Cerebellar cortex (tissue), 1 donor: ENCODE measurements at regions not wholly inside any gene's neighbourhood (a gene's known extent, or its start where the extent isn't known, plus 50 kb on each side); places are given as distances from the start of the nearest gene placed in this dataset.
A peak's percentile ranks its signal among the peaks of the same experiment; 100 is the strongest.
"Not testable (repeated sequence)": the region's sequence is repeated elsewhere in the genome, so short reads cannot be mapped to it uniquely, and the experiment has no call there.

Source experiments
- DNase-seq: peaks from one replicate; pipeline ENCODE4 v3.0.0-alpha.2; 2015; ENCODE audit warnings: low spot score

- no peak for DNase-seq
These were observed 310.2 kb downstream of the SLITRK5 start for GRCh38 chr13:87981416-87981815.

GRCh38 chr13:87982400-87982799 is 311.2 kb downstream of the SLITRK5 start:
- DNase-seq, result no peak

GRCh38 chr13:87986639-87987250 is 315.6 kb downstream of the SLITRK5 start:
- no peak for DNase-seq

DNA sequence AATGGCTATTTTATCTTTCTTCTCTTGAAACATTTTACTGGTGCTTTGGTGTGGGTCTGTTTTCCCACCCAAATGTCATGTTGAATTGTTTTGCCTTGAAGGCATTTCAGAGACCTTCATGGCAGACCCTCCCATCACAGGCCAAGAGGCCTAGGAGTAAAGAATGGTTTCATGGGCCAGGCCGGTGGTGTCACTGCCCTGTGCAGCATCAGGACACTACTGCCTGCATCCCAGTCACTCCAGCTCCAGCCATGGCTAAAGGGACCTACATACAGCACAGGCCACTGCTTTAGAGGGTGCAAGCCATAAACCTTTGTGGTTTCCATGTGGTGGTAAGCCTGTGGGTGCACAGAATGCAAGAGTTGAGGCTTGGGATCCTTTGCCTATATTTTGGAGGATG is 326.9 kb downstream of the SLITRK5 start:
- no peak for DNase-seq

DNA sequence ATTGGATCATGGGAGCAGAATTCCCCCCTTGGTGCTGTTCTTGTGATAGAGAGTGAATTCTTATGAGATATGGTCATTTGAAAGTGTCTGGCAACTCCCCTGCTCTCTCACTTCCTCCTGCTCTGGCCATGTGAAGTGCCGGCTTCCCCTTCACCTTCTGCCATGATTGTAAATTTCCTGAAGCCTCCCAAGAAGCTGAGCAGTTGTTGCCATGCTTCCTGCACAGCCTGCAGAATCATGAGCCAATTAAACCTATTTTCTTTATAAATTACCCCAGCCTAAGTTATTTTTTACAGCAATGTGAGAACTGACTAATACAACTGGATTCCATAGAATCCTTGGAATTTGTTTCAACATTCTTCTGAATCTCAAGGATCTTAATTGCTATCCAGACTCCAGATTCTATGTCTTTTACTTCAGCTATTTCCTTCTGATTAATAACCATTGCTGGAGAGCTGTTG is 328.1 kb downstream of the SLITRK5 start:
- DNase-seq, result no peak

DNA sequence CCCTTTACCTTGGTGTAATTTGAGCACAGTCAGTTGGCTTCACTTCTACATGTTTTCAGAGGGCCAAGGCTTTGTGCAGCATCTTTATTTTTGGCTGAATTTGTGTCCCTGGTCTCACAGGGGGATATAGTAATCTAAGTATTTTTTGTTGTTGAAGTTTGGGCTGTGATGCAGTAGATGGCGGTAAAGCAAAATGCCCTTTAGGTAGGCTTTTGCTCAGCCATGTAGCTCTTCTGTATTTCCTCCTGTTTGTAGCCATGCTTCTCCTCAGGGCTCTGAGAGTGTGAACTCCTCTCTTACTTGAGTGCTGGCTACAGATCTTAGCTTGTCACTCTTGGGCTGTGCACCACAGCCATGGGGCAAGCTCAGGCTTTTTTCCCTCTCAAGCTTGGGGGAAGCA is 328.6 kb downstream of the SLITRK5 start:
- DNase-seq, result peak; percentile 14

- no peak for DNase-seq
These were observed 329.1 kb downstream of the SLITRK5 start for GRCh38 chr13:88000239-88000638.

DNA sequence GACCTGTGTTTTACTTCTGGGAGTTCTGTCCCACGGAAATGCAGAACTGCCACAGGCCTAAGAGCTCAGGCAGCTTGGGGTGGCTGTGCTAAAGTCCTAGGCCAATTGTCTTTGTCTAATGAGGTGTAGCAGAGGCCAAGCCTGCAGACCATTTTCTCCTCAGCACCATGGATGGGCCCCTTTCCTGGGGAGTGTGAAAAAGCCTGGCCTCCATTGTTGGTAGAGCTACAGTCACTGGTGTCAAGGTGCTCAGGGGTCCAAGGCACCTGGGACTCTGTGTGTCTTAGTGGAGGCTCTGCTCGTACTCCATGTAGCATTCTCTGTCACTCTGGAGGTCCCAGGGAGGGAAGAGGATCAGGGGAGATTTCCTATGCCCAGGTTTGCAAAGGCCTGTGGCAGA is 329.6 kb downstream of the SLITRK5 start:
- no peak for DNase-seq

DNA sequence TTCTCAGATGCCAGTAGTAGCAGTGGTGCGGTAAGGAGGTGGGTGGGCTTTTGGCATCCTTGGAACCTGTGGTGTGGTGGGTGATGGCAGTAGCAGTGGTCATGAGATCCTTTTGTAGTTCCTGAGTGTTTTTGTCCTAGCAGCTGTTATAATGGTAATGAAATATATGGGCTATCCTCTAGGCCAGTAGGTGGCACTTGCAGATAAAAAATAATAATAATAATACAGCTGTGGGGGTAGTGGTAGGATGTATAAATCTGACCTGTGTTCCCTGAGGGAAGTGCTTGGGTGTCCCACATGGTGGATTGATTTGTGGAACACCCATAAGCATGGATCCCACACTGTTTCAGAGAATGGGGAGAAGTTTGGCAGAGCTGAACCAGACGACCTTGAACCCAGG is 334.0 kb downstream of the SLITRK5 start:
- no peak for DNase-seq

DNA sequence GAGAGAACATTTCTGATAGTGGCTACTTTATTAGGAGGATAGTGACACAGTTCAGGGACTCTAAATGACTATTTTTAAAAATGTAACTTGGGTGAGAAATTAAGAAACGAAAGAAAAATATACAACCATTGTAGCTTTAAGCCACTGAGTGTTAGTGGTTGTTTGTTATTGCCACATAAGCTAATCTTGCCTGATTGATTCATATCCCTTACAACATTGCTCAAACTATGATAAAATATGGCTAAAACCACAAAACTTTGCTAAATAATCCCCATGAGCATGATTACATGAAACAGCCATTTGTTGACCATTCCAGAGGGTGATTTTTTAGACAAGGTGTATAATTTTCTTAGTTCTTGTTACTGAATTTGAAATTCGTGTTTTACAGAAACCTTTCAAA is 343.4 kb downstream of the SLITRK5 start:
- DNase-seq, result no peak

DNA sequence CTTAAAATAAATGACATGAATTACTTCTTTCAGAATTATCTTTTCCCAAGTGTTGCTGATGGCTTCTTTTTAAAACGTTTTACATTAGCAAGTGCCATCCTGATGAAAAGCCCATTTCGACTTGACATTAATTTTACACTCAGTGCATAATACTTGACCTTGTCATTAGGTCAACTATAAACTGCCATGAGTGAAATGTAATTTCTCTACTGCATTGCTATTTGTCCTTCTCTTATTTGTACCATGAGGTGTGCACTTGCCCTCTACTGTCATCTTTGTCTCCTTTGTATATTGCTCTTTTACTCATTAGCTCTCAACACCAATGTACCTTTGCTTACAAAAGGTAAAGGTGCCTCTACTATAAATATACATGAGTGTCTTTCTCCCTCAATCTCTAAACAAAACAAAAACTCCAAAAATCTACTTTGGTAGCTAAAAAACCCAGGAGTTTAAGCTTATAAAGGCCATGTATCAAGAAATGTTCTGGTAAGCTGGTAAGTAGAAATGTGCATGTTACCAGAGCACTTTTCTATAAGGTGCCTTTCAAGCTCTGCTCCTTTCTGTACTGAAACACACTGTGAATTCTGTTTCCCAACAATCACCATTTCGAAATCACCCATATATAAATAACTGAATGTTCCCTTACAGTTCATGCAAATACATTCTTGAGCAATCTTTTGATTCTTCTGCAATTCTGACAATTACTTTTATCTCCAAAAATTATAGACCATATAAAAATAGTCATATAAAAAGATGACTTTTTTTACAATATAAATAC is 351.4 kb downstream of the SLITRK5 start:
- DNase-seq, result no peak

DNA sequence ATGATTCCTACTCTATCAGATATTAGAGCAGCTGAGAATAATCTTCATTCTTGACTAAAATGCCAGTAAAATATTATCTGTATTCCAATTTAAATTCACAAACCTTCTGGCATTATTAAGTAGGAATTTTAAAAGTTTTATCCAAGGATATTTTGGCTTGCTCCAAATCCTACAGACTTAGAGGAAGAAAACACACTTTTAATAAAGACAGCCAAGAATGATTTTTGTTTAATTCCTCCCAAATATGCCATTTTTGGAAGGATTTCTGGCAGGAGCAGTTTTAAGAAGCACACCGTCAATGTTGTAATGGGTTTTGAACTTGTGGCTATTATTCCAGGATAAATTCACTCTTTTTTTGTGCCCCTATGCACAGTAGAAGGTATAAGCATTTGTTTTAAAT is 355.1 kb downstream of the SLITRK5 start:
- no peak for DNase-seq

DNA sequence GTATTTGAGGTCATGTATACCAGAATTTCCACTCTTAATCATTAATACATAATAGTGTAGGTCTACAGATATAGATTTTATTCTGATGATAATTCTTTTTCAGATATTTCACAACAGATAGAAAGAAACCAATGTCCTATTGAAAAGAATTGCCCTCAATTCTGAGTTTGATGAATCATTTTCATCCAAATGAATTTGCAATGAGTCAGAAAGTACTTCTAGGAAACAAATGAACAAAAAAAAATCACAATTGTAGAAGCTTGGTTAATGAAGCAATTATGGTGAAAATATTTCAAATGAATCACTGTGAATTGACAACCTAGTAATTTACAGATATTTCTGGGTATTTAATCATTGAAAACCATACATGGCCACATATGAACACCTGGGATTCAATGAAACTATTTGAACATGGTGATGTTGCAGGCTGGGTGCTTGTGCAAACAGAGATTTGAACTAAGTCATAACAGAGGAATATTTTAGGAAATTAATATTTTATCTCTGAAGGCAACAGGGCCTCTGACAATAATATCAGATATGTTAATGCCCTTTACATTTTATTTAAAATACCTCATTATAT is 360.9 kb downstream of the SLITRK5 start:
- no peak for DNase-seq

DNA sequence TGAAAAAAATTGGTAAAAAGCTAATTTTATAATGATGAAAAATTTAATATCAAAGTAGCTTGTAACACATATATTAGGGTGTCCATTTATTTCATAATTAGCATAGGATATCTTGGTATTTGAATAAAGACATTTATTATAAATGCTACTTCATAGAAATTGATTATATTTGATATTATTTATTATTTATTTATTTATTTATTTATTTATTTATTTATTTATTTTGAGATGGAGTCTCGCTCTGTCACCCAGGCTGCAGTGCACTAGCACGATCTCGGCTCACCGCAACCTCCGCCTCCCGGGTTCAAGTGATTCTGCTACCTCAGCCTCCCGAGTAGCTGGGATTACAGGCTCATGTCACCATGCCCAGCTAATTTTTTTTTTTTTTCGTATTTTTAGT is 365.0 kb downstream of the SLITRK5 start:
- not testable (repeated sequence) for DNase-seq

- DNase-seq, result no peak
These were observed 371.3 kb downstream of the SLITRK5 start for GRCh38 chr13:88042489-88042888.

DNA sequence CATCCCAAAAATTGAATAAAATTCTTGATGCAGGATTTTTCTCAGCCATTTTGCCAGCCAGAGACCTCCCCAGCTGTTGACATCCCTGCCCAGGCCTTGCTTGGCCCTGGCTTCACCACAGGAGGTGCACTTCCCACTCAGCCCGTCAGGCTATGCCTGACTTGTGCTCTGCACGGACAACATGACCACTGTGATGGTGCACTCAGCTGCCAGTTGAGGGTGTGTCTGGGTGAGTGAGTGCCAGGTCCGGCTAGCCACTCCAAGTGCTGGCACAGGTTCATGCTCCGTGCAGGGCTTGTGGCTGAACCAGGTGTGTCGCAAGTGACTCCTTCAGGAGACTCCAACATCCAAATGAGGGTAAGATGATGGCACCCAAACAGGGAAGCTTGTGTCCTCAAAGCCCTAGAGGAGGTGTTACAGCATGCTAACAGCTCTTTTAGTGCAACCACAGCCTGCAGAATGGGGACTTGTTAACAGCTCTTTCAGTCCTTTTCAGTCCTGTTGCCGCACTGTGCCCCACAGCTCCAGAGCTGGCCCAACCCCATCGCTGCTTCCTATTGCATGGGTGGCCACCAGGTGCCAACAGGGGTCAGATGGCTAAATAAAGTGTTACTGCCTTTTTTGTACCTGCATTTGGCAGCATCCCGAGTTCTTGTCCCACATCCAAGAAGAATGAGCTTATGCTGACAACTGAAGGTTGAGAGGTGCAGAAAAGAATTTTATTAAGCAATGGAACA is 380.7 kb downstream of the SLITRK5 start:
- DNase-seq, result no peak

GRCh38 chr13:88063741-88064140 is 392.6 kb downstream of the SLITRK5 start:
- DNase-seq, result no peak

GRCh38 chr13:88066847-88067246 is 395.7 kb downstream of the SLITRK5 start:
- no peak for DNase-seq

- no peak for DNase-seq
These were observed 397.1 kb downstream of the SLITRK5 start for GRCh38 chr13:88068316-88068715.

GRCh38 chr13:88068975-88069374 is 397.8 kb downstream of the SLITRK5 start:
- DNase-seq, result peak; percentile 7

DNA sequence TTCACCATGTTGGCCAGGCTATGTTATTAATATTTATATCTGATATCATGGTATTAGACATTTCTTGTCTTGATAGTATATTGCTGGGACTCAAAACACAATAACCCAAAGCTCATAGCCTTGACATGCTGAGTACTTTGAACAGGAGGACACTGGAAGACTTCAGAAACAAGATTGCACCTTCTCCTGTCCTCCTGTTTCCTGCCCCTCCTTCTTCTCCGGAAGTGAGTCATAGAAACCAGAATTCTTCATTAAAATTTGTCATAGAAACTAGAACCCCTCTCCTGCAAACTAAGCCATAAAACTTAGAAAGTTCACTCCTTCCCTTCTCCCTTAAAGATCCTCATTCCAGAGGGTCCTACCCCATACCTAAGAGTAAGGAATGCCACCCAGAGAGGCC is 400.2 kb downstream of the SLITRK5 start:
- no peak for DNase-seq

- no peak for DNase-seq
These were observed 403.8 kb downstream of the SLITRK5 start for GRCh38 chr13:88074794-88075510.
